Tongue (tissue), 1 donor: ENCODE measurements at regions not wholly inside any gene's neighbourhood (a gene's known extent, or its start where the extent isn't known, plus 50 kb on each side); places are given as distances from the start of the nearest gene placed in this dataset.
A peak's percentile ranks its signal among the peaks of the same experiment; 100 is the strongest.

Experiments used
- DNase-seq: peaks from one replicate; pipeline ENCODE4 v3.0.0-alpha.2; 2015

- DNase-seq: no peak
These were observed 52.4 kb upstream of the WDR26 start for GRCh38 chr1:224486801-224487583.

DNA sequence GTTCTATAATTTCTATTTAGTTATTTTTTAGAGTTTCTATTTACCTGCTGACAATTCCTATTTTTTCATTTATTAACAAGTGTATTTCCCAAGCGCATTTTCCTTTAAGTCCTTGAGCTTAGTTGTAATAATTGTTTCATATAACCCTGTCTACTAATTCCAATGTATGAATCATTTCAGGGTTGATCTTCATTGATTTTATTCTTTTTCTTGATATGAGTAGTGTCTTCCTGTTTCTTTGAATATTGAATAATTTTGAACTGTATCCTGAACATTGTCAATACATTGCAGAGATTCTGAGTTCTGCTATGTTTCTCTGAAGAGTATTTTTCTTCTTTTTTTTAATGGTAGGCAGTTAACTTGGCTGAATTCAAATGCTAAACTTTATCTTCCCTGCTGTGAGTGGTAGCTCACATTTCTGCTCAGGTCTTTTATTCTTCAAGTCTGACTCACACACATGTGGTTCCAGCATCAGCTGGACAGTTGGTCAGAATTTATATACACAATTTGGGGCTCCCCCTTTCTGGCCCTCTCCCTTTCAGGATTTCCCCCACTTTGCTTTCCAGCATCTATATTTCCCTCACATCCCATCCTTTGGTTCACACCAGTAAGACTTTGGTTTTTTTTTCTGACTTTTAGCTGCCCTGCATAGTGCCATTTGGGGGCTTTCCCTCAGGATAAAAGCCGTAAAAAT, 54.4 kb upstream of the WDR26 start:
- no peak for DNase-seq

DNA sequence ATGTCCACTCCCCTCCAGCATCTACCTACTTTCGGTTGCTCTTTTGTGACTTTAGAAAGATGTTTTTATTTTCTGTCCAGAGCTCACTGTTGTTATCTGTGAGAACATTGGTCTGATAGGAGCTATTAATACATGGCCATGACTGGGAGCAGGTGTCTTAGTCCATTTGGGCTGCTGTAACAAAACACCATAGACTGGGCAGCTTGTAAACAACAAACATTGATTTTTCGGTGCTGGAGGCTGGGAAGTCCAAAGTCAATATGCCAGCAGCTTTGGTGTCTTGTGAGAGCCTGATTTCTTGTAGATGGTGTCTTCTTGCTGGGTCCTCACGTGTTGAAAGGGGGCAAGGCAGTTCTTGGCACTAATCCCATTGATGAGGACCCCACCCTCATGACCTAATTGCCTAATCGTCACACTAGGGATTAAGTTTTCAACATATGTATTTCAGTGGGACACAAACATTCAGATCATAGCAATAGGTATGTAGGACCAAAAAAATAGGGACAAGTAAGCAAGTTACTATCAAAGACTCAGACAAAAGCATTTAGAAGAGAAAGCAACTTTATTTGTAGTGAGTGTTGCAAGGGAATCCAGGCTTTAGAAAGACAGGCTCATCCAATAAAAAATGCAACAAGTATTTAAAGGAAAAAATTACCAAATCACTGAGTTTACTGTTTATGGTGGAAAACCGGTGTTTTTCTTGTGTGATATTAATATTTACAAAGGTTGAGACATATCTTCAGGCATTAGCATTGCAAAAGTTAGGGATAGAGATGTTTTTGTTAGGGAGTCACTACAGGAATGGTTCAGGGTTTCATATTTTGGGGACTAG, 55.2 kb upstream of the WDR26 start:
- no peak for DNase-seq

- peak; percentile 49 for DNase-seq
These were observed 56.2 kb upstream of the WDR26 start for GRCh38 chr1:224490549-224491537.

GRCh38 chr1:224492015-224492414, 57.4 kb upstream of the WDR26 start:
- no peak for DNase-seq

GRCh38 chr1:224492632-224493031, 58.0 kb upstream of the WDR26 start:
- DNase-seq: no peak

DNA sequence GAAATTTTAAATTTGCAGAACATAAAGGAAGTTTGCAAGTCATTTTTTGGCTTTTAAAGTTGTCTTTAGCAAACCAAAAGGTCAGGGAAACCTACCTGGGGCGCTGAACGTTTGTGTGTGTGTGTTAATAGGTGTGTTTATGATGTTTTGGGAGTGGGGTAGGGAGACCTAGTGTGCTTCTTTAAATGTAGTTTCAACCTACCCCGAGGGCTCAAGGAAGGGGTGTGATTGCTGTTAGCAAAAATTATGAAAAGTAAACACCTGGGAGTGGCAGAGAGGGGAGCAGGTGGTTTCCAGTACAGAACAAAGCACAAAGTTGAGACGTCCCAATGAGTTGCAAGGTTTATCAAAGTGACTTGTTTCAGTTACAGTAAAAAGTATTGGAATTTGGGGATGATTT, 58.7 kb upstream of the WDR26 start:
- no peak for DNase-seq

DNA sequence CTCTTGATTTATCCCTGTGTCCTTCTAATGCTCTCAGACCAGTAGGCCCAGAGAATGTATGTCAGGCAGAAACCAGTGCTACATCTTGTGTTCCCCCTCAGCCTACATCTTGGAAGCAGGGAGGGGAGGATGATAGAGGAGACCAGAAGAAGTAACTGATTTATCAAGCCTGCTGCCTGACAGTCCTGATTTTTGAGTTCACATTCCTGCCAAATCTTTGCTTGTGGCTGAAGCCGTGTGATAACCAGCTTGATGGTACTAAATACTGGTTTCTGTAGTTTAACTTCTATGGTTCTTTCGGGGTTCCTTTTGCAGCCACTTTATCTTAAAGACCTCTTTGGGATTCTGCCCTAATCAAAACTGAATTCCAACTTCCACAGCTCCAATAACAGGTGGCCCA, 59.7 kb upstream of the WDR26 start:
- DNase-seq: no peak

DNA sequence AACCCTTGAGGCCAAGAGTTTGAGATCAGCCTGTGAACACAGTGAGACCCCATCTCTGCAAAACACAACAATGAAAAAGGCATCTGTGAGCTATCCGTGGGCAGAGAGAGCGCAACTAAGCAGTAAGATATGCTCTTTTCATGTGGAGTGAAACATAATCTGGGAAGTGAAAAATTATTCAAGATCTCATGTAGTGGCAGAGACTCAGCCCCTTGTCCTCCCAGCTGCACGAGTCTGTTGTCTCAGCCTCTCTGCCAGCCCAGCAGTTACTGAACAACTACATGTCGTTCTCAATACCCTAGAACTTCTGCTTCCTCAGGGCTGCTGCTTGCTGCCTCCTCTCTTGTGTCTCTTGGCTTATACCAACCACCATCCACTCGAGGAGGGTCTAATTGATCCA, 61.3 kb upstream of the WDR26 start:
- DNase-seq: peak; percentile 67

DNA sequence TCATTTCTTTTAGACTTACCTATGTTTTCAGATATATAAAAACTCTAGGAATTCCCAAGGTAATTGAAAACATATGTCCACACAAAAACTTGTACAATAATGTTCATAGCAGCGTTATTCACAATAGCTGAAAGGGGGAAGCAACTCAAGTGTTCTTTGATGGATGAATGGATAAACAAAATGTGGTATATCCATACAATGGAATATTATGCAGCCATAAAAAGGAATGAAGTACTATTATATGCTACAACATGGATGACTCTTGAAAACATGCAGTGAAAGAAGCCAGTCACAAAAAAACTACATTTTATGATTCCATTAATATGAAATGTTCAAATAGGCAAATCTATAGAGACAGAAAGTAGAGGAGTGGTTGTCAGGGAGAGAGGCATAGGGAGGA, 62.2 kb upstream of the WDR26 start:
- DNase-seq: no peak

DNA sequence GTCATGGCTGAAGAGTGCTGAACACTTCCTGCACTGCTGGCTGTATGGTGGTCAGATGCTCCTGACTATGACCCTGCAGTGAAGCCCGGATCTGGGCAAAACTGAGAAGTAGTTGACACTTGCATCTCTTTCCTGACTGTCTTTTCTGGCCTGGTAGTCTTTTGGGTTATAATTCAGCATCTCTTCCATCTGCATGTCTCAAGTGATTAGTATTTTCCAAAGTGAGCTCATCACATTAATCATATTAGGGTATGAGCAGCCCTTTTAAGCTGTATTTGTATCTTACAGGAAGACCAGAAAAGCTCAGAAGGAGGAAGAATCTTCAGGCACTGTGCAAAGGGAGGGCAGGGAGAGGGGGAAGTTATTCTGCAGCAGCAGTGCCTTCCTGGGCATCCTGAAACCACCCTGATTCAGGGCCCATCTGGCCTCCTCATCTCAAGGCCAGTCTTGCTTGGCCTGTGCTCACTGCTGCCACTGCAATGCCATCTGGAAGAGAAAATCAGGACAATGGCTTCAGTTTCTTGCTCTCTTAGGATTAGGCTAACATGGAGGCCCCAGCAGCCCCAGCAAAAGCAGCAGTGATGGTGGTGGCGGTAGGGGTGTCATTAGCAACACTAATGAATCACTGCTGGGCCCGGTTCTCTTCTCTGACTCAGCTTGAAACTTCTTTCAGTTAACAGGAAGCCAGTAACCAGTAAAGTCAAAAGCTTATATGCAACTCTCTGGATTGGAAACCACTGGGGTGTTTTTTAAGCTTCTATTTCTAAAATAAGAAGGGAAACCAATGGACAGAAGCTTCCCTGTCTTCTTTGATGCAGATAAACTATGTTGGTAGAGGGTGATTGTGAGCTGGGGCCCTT, 63.3 kb upstream of the WDR26 start:
- DNase-seq: no peak

- DNase-seq: no peak
These were observed 64.1 kb upstream of the WDR26 start for GRCh38 chr1:224498574-224499170.

DNA sequence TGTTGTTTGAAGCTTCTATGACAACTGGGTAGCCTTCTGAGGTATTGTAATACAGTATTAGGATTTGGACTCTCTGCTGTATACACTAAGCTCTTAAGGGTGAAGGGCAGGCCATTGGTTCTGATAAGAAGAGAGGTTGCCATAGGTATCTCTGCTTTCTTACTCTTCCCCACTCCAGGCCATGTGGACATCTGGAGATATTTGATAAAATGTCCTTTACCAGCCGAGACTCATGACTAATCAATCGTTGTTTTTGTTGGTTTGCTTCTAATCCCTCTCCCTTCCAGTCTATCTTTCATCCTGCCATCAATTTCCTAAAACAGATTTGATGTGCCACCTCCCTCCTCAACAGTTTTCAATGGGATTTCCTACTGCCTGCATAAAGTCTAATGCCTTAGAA, 64.6 kb upstream of the WDR26 start:
- DNase-seq: no peak

GRCh38 chr1:224500796-224501195, 66.2 kb upstream of the WDR26 start:
- no peak for DNase-seq

DNA sequence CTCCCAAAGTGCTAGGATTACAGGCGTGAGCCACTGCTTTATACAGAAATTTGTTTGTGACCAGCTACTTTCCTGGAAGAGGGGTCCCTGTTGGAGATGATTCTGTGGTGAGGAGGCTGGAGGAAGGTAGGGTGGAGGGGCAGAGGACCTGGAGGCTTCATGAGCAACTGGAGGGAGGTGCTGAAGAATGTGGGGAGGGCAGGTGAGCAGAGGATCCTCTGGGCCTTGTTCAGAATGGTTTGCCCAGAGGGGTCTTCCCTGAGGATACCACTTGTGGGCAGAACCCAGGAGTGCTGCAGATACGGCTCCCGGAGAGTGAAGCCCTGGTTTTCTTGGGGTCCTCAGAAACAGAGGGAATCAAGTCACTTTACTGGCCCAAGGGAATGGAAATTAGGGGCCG, 67.2 kb upstream of the WDR26 start:
- no peak for DNase-seq

- peak; percentile 47 for DNase-seq
These were observed 68.0 kb upstream of the WDR26 start for GRCh38 chr1:224502459-224503160.

DNA sequence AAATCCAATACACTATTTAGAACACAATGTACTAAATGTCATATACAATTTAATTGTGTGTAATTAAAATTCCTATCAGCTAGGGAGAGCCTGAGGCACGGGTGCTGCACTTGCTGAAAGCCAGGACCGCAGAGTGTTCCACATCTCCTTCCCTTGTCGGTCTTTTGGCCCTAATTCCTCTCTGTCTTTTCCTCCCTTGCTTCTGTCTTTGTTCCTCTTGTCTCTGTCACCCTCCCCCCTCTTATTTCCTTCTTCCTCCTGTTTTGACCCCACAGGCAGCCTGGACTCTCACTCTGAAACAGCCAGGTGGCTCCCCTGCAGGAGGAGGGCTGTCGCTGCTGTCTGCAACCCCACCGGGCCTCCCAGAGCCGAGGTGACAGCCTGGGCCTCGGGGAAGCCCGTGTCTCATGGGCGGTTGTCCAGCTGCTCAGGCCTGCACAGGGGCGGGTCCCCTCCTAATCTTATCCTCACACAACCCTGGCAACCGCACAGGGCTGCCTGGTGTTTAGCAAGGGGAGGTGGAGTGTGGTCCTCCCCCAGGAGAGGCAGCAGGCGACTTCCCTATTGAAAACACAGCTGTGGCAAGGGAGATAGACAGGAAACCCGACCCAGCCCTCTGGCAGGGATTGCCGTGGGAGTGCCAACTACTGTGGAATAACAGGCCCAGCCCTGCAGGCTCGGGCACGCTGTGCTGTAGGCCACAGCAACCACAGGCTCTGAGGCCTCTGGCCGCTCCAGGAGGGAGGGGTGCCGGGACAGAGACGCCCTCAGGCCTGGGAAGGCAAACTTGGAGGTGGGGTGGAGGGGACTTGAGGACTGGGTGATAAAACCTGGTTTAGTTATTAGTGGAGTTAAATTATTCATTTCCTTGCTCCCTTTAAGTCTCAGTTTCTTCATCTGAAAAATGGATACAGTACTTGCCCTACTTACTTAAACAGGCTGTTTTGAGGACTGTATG, 68.8 kb upstream of the WDR26 start:
- DNase-seq: peak; percentile 96

DNA sequence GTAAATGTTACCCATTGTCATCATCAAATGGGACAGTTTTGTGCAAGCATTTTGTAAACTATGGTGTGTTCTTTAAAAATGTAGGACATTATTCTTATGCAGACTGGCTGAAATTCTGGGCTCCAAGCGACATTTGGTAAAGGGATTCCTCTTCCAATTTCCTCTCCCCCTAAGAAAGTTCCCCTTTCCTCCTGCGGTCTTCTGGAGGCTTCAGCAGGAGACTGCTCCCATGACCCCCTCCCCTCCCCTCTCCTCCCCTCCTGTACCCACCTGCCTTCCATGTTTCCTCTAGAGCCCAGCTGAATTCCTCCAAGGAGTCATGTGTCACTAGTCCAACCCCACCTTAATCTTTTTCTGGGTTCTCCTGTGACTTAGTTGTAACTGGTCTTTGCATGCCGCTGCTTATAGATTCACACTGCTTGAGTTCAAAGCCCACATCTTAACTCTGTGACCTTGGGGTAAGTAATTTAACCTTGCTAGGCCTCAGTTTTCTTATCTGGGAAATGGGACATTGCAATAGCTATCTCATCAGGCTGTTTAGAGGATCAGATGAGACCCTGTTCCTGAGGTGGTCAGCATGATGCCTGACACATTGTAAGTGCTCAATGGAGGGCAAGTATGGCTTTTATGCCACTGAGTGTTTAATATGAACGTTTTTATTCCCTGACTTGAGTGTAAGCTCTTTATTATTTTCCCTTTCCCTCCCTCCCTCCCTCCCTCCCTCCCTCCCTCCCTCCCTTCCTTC, 69.9 kb upstream of the WDR26 start:
- no peak for DNase-seq
